ENCODE measurements at regions not wholly inside any gene's neighbourhood (a gene's known extent, or its start where the extent isn't known, plus 50 kb on each side); places are given as distances from the start of the nearest gene placed in this dataset.

- peak; percentile 2 for DNase-seq
- Mint-ChIP-seq H3K27ac (no peak overlapping the region), H3K36me3 (no peaks in the 10 kb centered on the region), H3K4me1 (no peaks in the 10 kb centered on the region), H3K4me3 (no peak overlapping the region), H3K9me3 (no peaks in the 10 kb centered on the region), H3K27me3 (peaks cover 0 to 10% (median 0%) of the 10 kb centered on the region in 3 donors)
- no peak for ATAC-seq (ENCODE audit: low read depth in 2 of 2)
Measured at GRCh38 chr3:632571-633170, 436.1 kb downstream of the CHL1 start.

- peaks cover 0 to 5% (median 0%) of the 10 kb centered on the region in 3 donors for H3K27me3 Mint-ChIP-seq
- no peaks in the 10 kb centered on the region for H3K4me1 Mint-ChIP-seq
- no peak overlapping the region for H3K27ac Mint-ChIP-seq
- ATAC-seq (ENCODE audit: low read depth in 2 of 2): no peak
- H3K4me3 Mint-ChIP-seq: no peak overlapping the region
- no peaks in the 10 kb centered on the region for H3K36me3 Mint-ChIP-seq
- DNase-seq: no peak
- no peaks in the 10 kb centered on the region for H3K9me3 Mint-ChIP-seq
Measured at GRCh38 chr3:634511-634910, 437.9 kb downstream of the CHL1 start.

GRCh38 chr3:635393-635792 is 438.8 kb downstream of the CHL1 start:
- H3K27ac Mint-ChIP-seq: peak overlapping the region in 1 of 6 donors; percentile 1
- H3K9me3 Mint-ChIP-seq: no peaks in the 10 kb centered on the region
- peaks cover 0 to 5% (median 0%) of the 10 kb centered on the region in 3 donors for H3K27me3 Mint-ChIP-seq
- H3K4me1 Mint-ChIP-seq: no peaks in the 10 kb centered on the region
- H3K4me3 Mint-ChIP-seq: no peak overlapping the region
- ATAC-seq (ENCODE audit: low read depth in 2 of 2): no peak
- no peaks in the 10 kb centered on the region for H3K36me3 Mint-ChIP-seq
- no peak for DNase-seq

- H3K27me3 Mint-ChIP-seq: no peaks in the 10 kb centered on the region
- H3K36me3 Mint-ChIP-seq: no peaks in the 10 kb centered on the region
- no peaks in the 10 kb centered on the region for H3K9me3 Mint-ChIP-seq
- no peak overlapping the region for H3K4me3 Mint-ChIP-seq
- ATAC-seq (ENCODE audit: low read depth in 2 of 2): no peak
- no peaks in the 10 kb centered on the region for H3K4me1 Mint-ChIP-seq
- DNase-seq: no peak
- H3K27ac Mint-ChIP-seq: no peak overlapping the region
Measured at GRCh38 chr3:643376-643775, 446.8 kb downstream of the CHL1 start.

GRCh38 chr3:655824-656223 is 437.0 kb upstream of the CNTN6 start:
- Mint-ChIP-seq H3K9me3 (peaks cover 0 to 1% (median 0%) of the 10 kb centered on the region in 7 donors), H3K36me3 (no peaks in the 10 kb centered on the region), H3K4me3 (no peak overlapping the region), H3K4me1 (no peaks in the 10 kb centered on the region), H3K27ac (no peak overlapping the region), H3K27me3 (no peaks in the 10 kb centered on the region)
- ATAC-seq (ENCODE audit: low read depth in 2 of 2) (no peak), DNase-seq (no peak)

GRCh38 chr3:661356-661755 is 431.5 kb upstream of the CNTN6 start:
- H3K27ac Mint-ChIP-seq: no peak overlapping the region
- no peaks in the 10 kb centered on the region for H3K4me1 Mint-ChIP-seq
- H3K4me3 Mint-ChIP-seq: no peak overlapping the region
- no peaks in the 10 kb centered on the region for H3K36me3 Mint-ChIP-seq
- H3K27me3 Mint-ChIP-seq: no peaks in the 10 kb centered on the region
- peaks cover 0 to 1% (median 0%) of the 10 kb centered on the region in 7 donors for H3K9me3 Mint-ChIP-seq
- ATAC-seq (ENCODE audit: low read depth in 2 of 2) (no peak), DNase-seq (no peak)

- Mint-ChIP-seq H3K4me1 (no peaks in the 10 kb centered on the region), H3K9me3 (peaks cover 3 to 11% (median 8%) of the 10 kb centered on the region in 7 donors), H3K27ac (no peak overlapping the region), H3K36me3 (no peaks in the 10 kb centered on the region), H3K4me3 (no peak overlapping the region), H3K27me3 (no peaks in the 10 kb centered on the region)
- DNase-seq (no peak), ATAC-seq (ENCODE audit: low read depth in 2 of 2) (no peak)
Measured at GRCh38 chr3:674116-674515, 418.7 kb upstream of the CNTN6 start.

GRCh38 chr3:675846-676245 is 417.0 kb upstream of the CNTN6 start:
- DNase-seq (no peak), ATAC-seq (ENCODE audit: low read depth in 2 of 2) (no peak)
- no peak overlapping the region for H3K4me3 Mint-ChIP-seq
- H3K27ac Mint-ChIP-seq: no peak overlapping the region
- H3K9me3 Mint-ChIP-seq: peaks cover 3 to 13% (median 8%) of the 10 kb centered on the region in 7 donors
- no peaks in the 10 kb centered on the region for H3K27me3 Mint-ChIP-seq
- H3K36me3 Mint-ChIP-seq: no peaks in the 10 kb centered on the region
- no peaks in the 10 kb centered on the region for H3K4me1 Mint-ChIP-seq

GRCh38 chr3:683770-684169 is 409.1 kb upstream of the CNTN6 start:
- H3K9me3 Mint-ChIP-seq: peaks cover 0 to 3% (median 0%) of the 10 kb centered on the region in 7 donors
- ATAC-seq (ENCODE audit: low read depth in 2 of 2) (no peak), DNase-seq (no peak)
- H3K36me3 Mint-ChIP-seq: no peaks in the 10 kb centered on the region
- no peak overlapping the region for H3K4me3 Mint-ChIP-seq
- no peaks in the 10 kb centered on the region for H3K27me3 Mint-ChIP-seq
- H3K27ac Mint-ChIP-seq: no peak overlapping the region
- no peaks in the 10 kb centered on the region for H3K4me1 Mint-ChIP-seq

GRCh38 chr3:690770-691169 is 402.1 kb upstream of the CNTN6 start:
- no peak for DNase-seq
- H3K9me3 Mint-ChIP-seq: peaks cover 3 to 28% (median 9%) of the 10 kb centered on the region in 7 donors
- no peaks in the 10 kb centered on the region for H3K36me3 Mint-ChIP-seq
- H3K4me1 Mint-ChIP-seq: no peaks in the 10 kb centered on the region
- H3K4me3 Mint-ChIP-seq: no peak overlapping the region
- ATAC-seq (ENCODE audit: low read depth in 2 of 2): no peak
- no peak overlapping the region for H3K27ac Mint-ChIP-seq
- no peaks in the 10 kb centered on the region for H3K27me3 Mint-ChIP-seq

GRCh38 chr3:700514-700913 is 392.3 kb upstream of the CNTN6 start:
- H3K27ac Mint-ChIP-seq: no peak overlapping the region
- no peaks in the 10 kb centered on the region for H3K27me3 Mint-ChIP-seq
- H3K4me3 Mint-ChIP-seq: no peak overlapping the region
- no peaks in the 10 kb centered on the region for H3K36me3 Mint-ChIP-seq
- peaks cover 1 to 39% (median 6%) of the 10 kb centered on the region in 7 donors for H3K9me3 Mint-ChIP-seq
- ATAC-seq (ENCODE audit: low read depth in 2 of 2): no peak
- H3K4me1 Mint-ChIP-seq: no peaks in the 10 kb centered on the region
- no peak for DNase-seq

- H3K27me3 Mint-ChIP-seq: no peaks in the 10 kb centered on the region
- H3K27ac Mint-ChIP-seq: no peak overlapping the region
- no peaks in the 10 kb centered on the region for H3K36me3 Mint-ChIP-seq
- no peaks in the 10 kb centered on the region for H3K4me1 Mint-ChIP-seq
- H3K9me3 Mint-ChIP-seq: peaks cover 0 to 18% (median 4%) of the 10 kb centered on the region in 7 donors
- DNase-seq (no peak), ATAC-seq (ENCODE audit: low read depth in 2 of 2) (no peak)
- no peak overlapping the region for H3K4me3 Mint-ChIP-seq
Measured at GRCh38 chr3:707041-707440, 385.8 kb upstream of the CNTN6 start.

- Mint-ChIP-seq H3K9me3 (peaks cover 0 to 9% (median 4%) of the 10 kb centered on the region in 7 donors), H3K4me3 (no peak overlapping the region), H3K27ac (no peak overlapping the region), H3K4me1 (no peaks in the 10 kb centered on the region), H3K36me3 (no peaks in the 10 kb centered on the region), H3K27me3 (no peaks in the 10 kb centered on the region)
- ATAC-seq (ENCODE audit: low read depth in 2 of 2) (no peak), DNase-seq (no peak)
Measured at GRCh38 chr3:713006-713621, 379.7 kb upstream of the CNTN6 start.

- ATAC-seq (ENCODE audit: low read depth in 2 of 2) (no peak), DNase-seq (no peak)
- Mint-ChIP-seq H3K27me3 (no peaks in the 10 kb centered on the region), H3K4me3 (no peak overlapping the region), H3K36me3 (no peaks in the 10 kb centered on the region), H3K9me3 (peaks cover 0 to 12% (median 5%) of the 10 kb centered on the region in 7 donors), H3K4me1 (no peaks in the 10 kb centered on the region), H3K27ac (no peak overlapping the region)
Measured at GRCh38 chr3:713947-714620, 378.7 kb upstream of the CNTN6 start.

Measured in naive B cell (primary cell).